Activated B cell treated with CpG ODN at 0.5 μM for 24 hours (primary cell): ENCODE measurements at regions not wholly inside any gene's neighbourhood (a gene's known extent, or its start where the extent isn't known, plus 50 kb on each side); places are given as distances from the start of the nearest gene placed in this dataset.

ENCODE experiments used
- ATAC-seq: fragments of 200-7000 bp; cut with Tn5 transposase; one replicate; pipeline ENCODE4 v1.10.0; 2021; ENCODE audit warnings: low read depth, mild to moderate bottlenecking, moderate library complexity
- CTCF ChIA-PET: fragments of 350-600 bp; sonication (Branson Sonifier 250); formaldehyde crosslinking; loops from one replicate; lab custom pipeline; 2021; ENCODE audit warnings: antibody characterized with exemption; lab: Charles Lee
- POLR2A ChIA-PET: fragments of 350-600 bp; sonication (Branson Sonifier 250); formaldehyde crosslinking; loops from one replicate; lab custom pipeline; 2021; ENCODE audit warnings: antibody characterized with exemption; lab: Charles Lee
- DNase-seq: peaks from one replicate; pipeline ENCODE4 v3.0.0; 2022
- H3K27ac Mint-ChIP-seq: one replicate; pipeline ENCODE4 v1.8.0; 2020; ENCODE audit warnings: mixed read lengths
- H3K27me3 Mint-ChIP-seq: one replicate; pipeline ENCODE4 v1.8.0; 2021; ENCODE audit warnings: mixed read lengths
- H3K36me3 Mint-ChIP-seq: one replicate; pipeline ENCODE4 v1.8.0; 2021; ENCODE audit warnings: low read depth, mixed read lengths
- H3K4me1 Mint-ChIP-seq: one replicate; pipeline ENCODE4 v1.8.0; 2021; ENCODE audit warnings: mixed read lengths
- H3K4me3 Mint-ChIP-seq: one replicate; pipeline ENCODE4 v1.8.0; 2020; ENCODE audit warnings: mild to moderate bottlenecking, mixed read lengths
- H3K9me3 Mint-ChIP-seq: one replicate; pipeline ENCODE4 v1.8.0; 2020; ENCODE audit warnings: mixed read lengths
- CTCF ChIP-seq: fragments of 200-600 bp; IDR thresholded peaks from one replicate; pipeline ENCODE4 v1.8.0; 2022; ENCODE audit warnings: antibody characterized with exemption, mild to moderate bottlenecking
- intact Hi-C: fragments of 100-400 bp; cut with micrococcal nuclease; formaldehyde crosslinking; loops from one replicate; pipeline ENCODE4 v1.15.1; 2024

- TF ChIP-seq CTCF: no peak
- Mint-ChIP-seq H3K36me3 (no peaks in the 10 kb centered on the region), H3K4me1 (peaks cover 7% of the 10 kb centered on the region), H3K4me3 (no peak overlapping the region), H3K27me3 (peaks cover under 1% of the 10 kb centered on the region), H3K9me3 (no peaks in the 10 kb centered on the region), H3K27ac (no peak overlapping the region)
- ChIA-PET POLR2A (no interaction called here), CTCF (no interaction called here)
- ATAC-seq (no peak), DNase-seq (no peak)
- intact Hi-C loops: no loop called here
These were observed 385.2 kb downstream of the TNS3 start for GRCh38 chr7:47196737-47197136.

GRCh38 chr7:47196106-47196645, 385.7 kb downstream of the TNS3 start:
- intact Hi-C loops: no loop called here
- no peak overlapping the region for H3K4me3 Mint-ChIP-seq
- no peak for DNase-seq
- H3K9me3 Mint-ChIP-seq: no peaks in the 10 kb centered on the region
- TF ChIP-seq CTCF: no peak
- ATAC-seq: no peak
- POLR2A ChIA-PET: no interaction called here
- CTCF ChIA-PET: no interaction called here
- no peaks in the 10 kb centered on the region for H3K36me3 Mint-ChIP-seq
- no peaks in the 10 kb centered on the region for H3K27me3 Mint-ChIP-seq
- H3K4me1 Mint-ChIP-seq: peaks cover 8% of the 10 kb centered on the region
- no peak overlapping the region for H3K27ac Mint-ChIP-seq

- no peak for DNase-seq
- peaks cover 8% of the 10 kb centered on the region for H3K4me1 Mint-ChIP-seq
- TF ChIP-seq CTCF: no peak
- ATAC-seq: no peak
- H3K27ac Mint-ChIP-seq: no peak overlapping the region
- no peaks in the 10 kb centered on the region for H3K9me3 Mint-ChIP-seq
- H3K36me3 Mint-ChIP-seq: no peaks in the 10 kb centered on the region
- POLR2A ChIA-PET: no interaction called here
- CTCF ChIA-PET: no interaction called here
- H3K27me3 Mint-ChIP-seq: no peaks in the 10 kb centered on the region
- intact Hi-C loops: no loop called here
- H3K4me3 Mint-ChIP-seq: no peak overlapping the region
These were observed 386.3 kb downstream of the TNS3 start for GRCh38 chr7:47195641-47196040.

- ATAC-seq: no peak
- H3K27me3 Mint-ChIP-seq: peaks cover 2% of the 10 kb centered on the region
- no peaks in the 10 kb centered on the region for H3K36me3 Mint-ChIP-seq
- intact Hi-C loops: no loop called here
- TF ChIP-seq CTCF: no peak
- no peak overlapping the region for H3K4me3 Mint-ChIP-seq
- no peak for DNase-seq
- H3K9me3 Mint-ChIP-seq: no peaks in the 10 kb centered on the region
- no peak overlapping the region for H3K27ac Mint-ChIP-seq
- ChIA-PET POLR2A (no interaction called here), CTCF (no interaction called here)
- H3K4me1 Mint-ChIP-seq: peaks cover 8% of the 10 kb centered on the region
These were observed 387.3 kb downstream of the TNS3 start for GRCh38 chr7:47194516-47195057.

- ChIA-PET CTCF (no interaction called here), POLR2A (no interaction called here)
- Mint-ChIP-seq H3K4me1 (peaks cover 11% of the 10 kb centered on the region), H3K9me3 (no peaks in the 10 kb centered on the region), H3K36me3 (no peaks in the 10 kb centered on the region), H3K27me3 (peaks cover 2% of the 10 kb centered on the region), H3K27ac (no peak overlapping the region), H3K4me3 (no peak overlapping the region)
- intact Hi-C loops: no loop called here
- no peak for TF ChIP-seq CTCF
- ATAC-seq: no peak
- no peak for DNase-seq
These were observed 388.9 kb downstream of the TNS3 start for GRCh38 chr7:47192978-47193377.
